ENCODE measurements at regions not wholly inside any gene's neighbourhood (a gene's known extent, or its start where the extent isn't known, plus 50 kb on each side); places are given as distances from the start of the nearest gene placed in this dataset.

GRCh38 chr13:82356667-82357410 is 1525.4 kb downstream of the SLITRK1 start:
- TF ChIP-seq, protein P1, sequence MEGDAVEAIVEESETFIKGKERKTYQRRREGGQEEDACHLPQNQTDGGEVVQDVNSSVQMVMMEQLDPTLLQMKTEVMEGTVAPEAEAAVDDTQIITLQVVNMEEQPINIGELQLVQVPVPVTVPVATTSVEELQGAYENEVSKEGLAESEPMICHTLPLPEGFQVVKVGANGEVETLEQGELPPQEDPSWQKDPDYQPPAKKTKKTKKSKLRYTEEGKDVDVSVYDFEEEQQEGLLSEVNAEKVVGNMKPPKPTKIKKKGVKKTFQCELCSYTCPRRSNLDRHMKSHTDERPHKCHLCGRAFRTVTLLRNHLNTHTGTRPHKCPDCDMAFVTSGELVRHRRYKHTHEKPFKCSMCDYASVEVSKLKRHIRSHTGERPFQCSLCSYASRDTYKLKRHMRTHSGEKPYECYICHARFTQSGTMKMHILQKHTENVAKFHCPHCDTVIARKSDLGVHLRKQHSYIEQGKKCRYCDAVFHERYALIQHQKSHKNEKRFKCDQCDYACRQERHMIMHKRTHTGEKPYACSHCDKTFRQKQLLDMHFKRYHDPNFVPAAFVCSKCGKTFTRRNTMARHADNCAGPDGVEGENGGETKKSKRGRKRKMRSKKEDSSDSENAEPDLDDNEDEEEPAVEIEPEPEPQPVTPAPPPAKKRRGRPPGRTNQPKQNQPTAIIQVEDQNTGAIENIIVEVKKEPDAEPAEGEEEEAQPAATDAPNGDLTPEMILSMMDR (IDR thresholded peaks at IDR 0.05; ENCODE audit: poor library complexity), result peak; percentile 45
- TF ChIP-seq EZH2phosphoT487 (IDR thresholded peaks at IDR 0.05; ENCODE audit: low read depth, severe bottlenecking, unreplicated experiment), result no peak

All from hepatocyte (in vitro differentiated cells).